Tibial nerve (tissue), 4 donors: ENCODE measurements at regions not wholly inside any gene's neighbourhood (a gene's known extent, or its start where the extent isn't known, plus 50 kb on each side); places are given as distances from the start of the nearest gene placed in this dataset.

Experiments
- DNase-seq, 2 donors: peaks; one replicate each; pipeline ENCODE4 v3.0.0-alpha.2; 2019; ENCODE audit warnings: low spot score in 2 of 2
- H3K27ac ChIP-seq, 4 donors: fragments of 200-600 bp; sonication (generic) in 3 of 4; one replicate each; pipeline ENCODE4 v1.5.1; 2017 to 2019; ENCODE audit warnings: mild to moderate bottlenecking in 1 of 4
- H3K27me3 ChIP-seq, 2 donors: fragments of 200-600 bp; sonication (generic) in 1 of 2; one replicate each; pipeline versions ENCODE4 v1.5.1 to v1.6.0; 2017 to 2019
- H3K36me3 ChIP-seq, 3 donors: fragments of 200-600 bp; sonication (generic); one replicate each; pipeline ENCODE4 v1.5.1; 2018 to 2019
- H3K4me1 ChIP-seq, 4 donors: fragments of 200-600 bp; sonication (generic) in 3 of 4; one replicate each; pipeline ENCODE4 v1.5.1; 2017 to 2019
- H3K4me3 ChIP-seq, 4 donors: fragments of 200-600 bp; sonication (generic) in 3 of 4; one replicate each; pipeline ENCODE4 v1.5.1; 2017 to 2019; ENCODE audit warnings: mild to moderate bottlenecking in 1 of 4, moderate library complexity in 1 of 4
- H3K9me3 ChIP-seq, 4 donors: fragments of 200-600 bp; sonication (generic) in 3 of 4; one replicate each; pipeline ENCODE4 v1.5.1; 2017 to 2019
- CTCF ChIP-seq, 5 experiments: fragments of 200-600 bp in 3 of 5; fragments of 450-650 bp in 2 of 5; sonication (generic) in 3 of 5; IDR thresholded peaks; one replicate each; pipeline ENCODE4 v1.5.1; 2016 to 2019; ENCODE audit warnings: antibody characterized with exemption in 5 of 5, mild to moderate bottlenecking in 3 of 5, moderate library complexity in 2 of 5
- EP300 ChIP-seq, 2 donors: sonication (generic); formaldehyde crosslinking; IDR thresholded peaks; one replicate each; pipeline ENCODE4 v1.6.1; 2017; ENCODE audit warnings: antibody characterized with exemption in 2 of 2, mild to moderate bottlenecking in 1 of 2
- POLR2A ChIP-seq, 2 donors: fragments of 450-650 bp; IDR thresholded peaks; one replicate each; pipeline ENCODE4 v1.6.1; 2017; ENCODE audit warnings: antibody characterized with exemption in 2 of 2, mild to moderate bottlenecking in 2 of 2, moderate library complexity in 2 of 2
- WGBS, 2 donors: methylation state at CpG; one replicate each; pipeline ENCODE4 v1.1.5; 2018; 5-methylcytosine and 5-hydroxymethylcytosine counted together

GRCh38 chr2:55112229-55113031 lies 62.2 kb upstream of the RTN4 start:
- Histone ChIP-seq H3K27me3 (no peaks in the 10 kb centered on the region), H3K4me1 (peaks cover 0 to 23% (median 12%) of the 10 kb centered on the region in 4 donors), H3K36me3 (no peaks in the 10 kb centered on the region), H3K27ac (peak overlapping the region; percentile 11 to 85 (median 70)), H3K9me3 (no peaks in the 10 kb centered on the region), H3K4me3 (no peak overlapping the region)
- WGBS, 2 donors: 28 to 29% methylated on average over 13 of the region's 13 CpGs
- DNase-seq: peak; percentile 61 to 70
- TF ChIP-seq POLR2A (IDR thresholded peaks at IDR 0.05): no peak
- TF ChIP-seq EP300 (IDR thresholded peaks at IDR 0.05): peak in 1 of 2 donors; percentile 38
- no peak for TF ChIP-seq CTCF (IDR thresholded peaks at IDR 0.05)

- H3K4me3 ChIP-seq: no peak overlapping the region
- no peaks in the 10 kb centered on the region for H3K36me3 ChIP-seq
- TF ChIP-seq EP300 (IDR thresholded peaks at IDR 0.05): no peak
- no peak for TF ChIP-seq POLR2A (IDR thresholded peaks at IDR 0.05)
- no peak for TF ChIP-seq CTCF (IDR thresholded peaks at IDR 0.05)
- peak overlapping the region in 3 of 4 donors; percentile 62 to 85 (median 77) for H3K27ac ChIP-seq
- H3K4me1 ChIP-seq: peaks cover 0 to 23% (median 12%) of the 10 kb centered on the region in 4 donors
- 64 to 70% methylated on average over 11 of the region's 11 CpGs for WGBS, 2 donors
- H3K9me3 ChIP-seq: no peaks in the 10 kb centered on the region
- no peaks in the 10 kb centered on the region for H3K27me3 ChIP-seq
- DNase-seq: peak in 1 of 2 donors; percentile 60
These were observed 61.4 kb upstream of the RTN4 start for GRCh38 chr2:55111570-55112228.

GRCh38 chr2:55111230-55111569 lies 60.9 kb upstream of the RTN4 start:
- Histone ChIP-seq H3K36me3 (no peaks in the 10 kb centered on the region), H3K27ac (peak overlapping the region in 3 of 4 donors; percentile 62 to 85 (median 77)), H3K4me3 (no peak overlapping the region), H3K27me3 (no peaks in the 10 kb centered on the region), H3K4me1 (peaks cover 0 to 23% (median 12%) of the 10 kb centered on the region in 4 donors), H3K9me3 (no peaks in the 10 kb centered on the region)
- WGBS, 2 donors: 79 to 86% methylated on average over 4 of the region's 4 CpGs
- TF ChIP-seq POLR2A (IDR thresholded peaks at IDR 0.05) (no peak), CTCF (IDR thresholded peaks at IDR 0.05) (no peak), EP300 (IDR thresholded peaks at IDR 0.05) (no peak)
- no peak for DNase-seq

DNA sequence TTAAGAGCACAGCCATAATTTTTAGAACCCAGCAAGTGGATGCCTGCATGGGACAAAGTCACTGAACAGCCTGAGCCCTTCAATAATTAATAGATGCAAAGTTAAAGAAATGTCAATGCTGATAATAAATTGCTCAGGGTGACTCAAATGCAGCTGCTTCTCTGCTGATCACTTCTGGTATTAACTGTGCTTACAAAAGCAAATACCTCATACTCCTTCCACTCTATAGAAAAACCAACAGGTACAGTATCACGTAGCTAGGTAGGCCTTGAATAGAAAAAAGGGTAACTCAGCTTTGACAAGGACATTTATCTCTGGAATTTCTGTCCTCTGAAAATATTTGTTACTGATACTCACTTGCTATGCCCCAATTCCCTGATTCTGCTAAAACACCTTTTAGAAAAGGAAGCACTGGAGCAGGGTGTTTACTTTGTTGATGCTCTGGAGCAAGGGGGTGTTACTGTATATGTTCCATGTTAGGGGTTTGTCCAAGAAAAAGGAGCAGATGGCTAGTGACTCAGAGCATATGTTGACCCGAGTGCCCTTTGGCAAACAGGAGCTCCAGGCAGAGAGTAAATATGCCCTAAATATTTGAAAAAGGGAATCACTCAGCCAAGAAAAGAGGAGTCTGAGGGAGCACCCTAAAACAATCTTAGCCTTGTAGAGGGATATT lies 59.1 kb upstream of the RTN4 start:
- no peak for TF ChIP-seq POLR2A (IDR thresholded peaks at IDR 0.05)
- TF ChIP-seq EP300 (IDR thresholded peaks at IDR 0.05): no peak
- no peak for TF ChIP-seq CTCF (IDR thresholded peaks at IDR 0.05)
- H3K4me3 ChIP-seq: no peak overlapping the region
- DNase-seq: no peak
- H3K36me3 ChIP-seq: no peaks in the 10 kb centered on the region
- no peaks in the 10 kb centered on the region for H3K27me3 ChIP-seq
- peaks cover 0 to 23% (median 12%) of the 10 kb centered on the region in 4 donors for H3K4me1 ChIP-seq
- H3K27ac ChIP-seq: no peak overlapping the region
- 81 to 84% methylated on average over 2 of the region's 2 CpGs for WGBS, 2 donors
- H3K9me3 ChIP-seq: no peaks in the 10 kb centered on the region
